Sigmoid colon (tissue), 6 donors: ENCODE measurements at regions not wholly inside any gene's neighbourhood (a gene's known extent, or its start where the extent isn't known, plus 50 kb on each side); places are given as distances from the start of the nearest gene placed in this dataset.
"Not testable (repeated sequence)": the region's sequence is repeated elsewhere in the genome, so short reads cannot be mapped to it uniquely, and the experiment has no call there.

Source experiments
- DNase-seq: peaks from one replicate; pipeline ENCODE4 v3.0.0-alpha.2; 2019
- H3K27ac ChIP-seq, 4 donors: fragments of 200-600 bp; sonication (generic); one replicate each; pipeline ENCODE4 v1.5.1; 2016 to 2019; ENCODE audit warnings: mild to moderate bottlenecking in 1 of 4
- H3K27me3 ChIP-seq, 3 donors: fragments of 200-600 bp; sonication (generic); one replicate each; pipeline ENCODE4 v1.5.1; 2019; ENCODE audit warnings: mild to moderate bottlenecking in 1 of 3
- H3K36me3 ChIP-seq, 4 donors: fragments of 200-600 bp; sonication (generic); one replicate each; pipeline ENCODE4 v1.5.1; 2016 to 2019
- H3K4me1 ChIP-seq, 4 donors: fragments of 200-600 bp; sonication (generic); one replicate each; pipeline ENCODE4 v1.5.1; 2017 to 2019
- H3K4me3 ChIP-seq, 4 donors: fragments of 200-600 bp; sonication (generic); one replicate each; pipeline ENCODE4 v1.5.1; 2017 to 2019; ENCODE audit warnings: mild to moderate bottlenecking in 2 of 4, moderate library complexity in 1 of 4
- H3K9me3 ChIP-seq, 4 donors: fragments of 200-600 bp in 3 of 4; sonication (generic) in 3 of 4; one replicate each; pipeline versions ENCODE4 v1.5.1 to v1.6.1; 2013 to 2019
- EP300 ChIP-seq, 4 donors: sonication (generic); formaldehyde crosslinking; IDR thresholded peaks; one replicate each; pipeline ENCODE4 v1.6.1; 2017; ENCODE audit warnings: antibody characterized with exemption in 4 of 4
- POLR2A ChIP-seq, 2 donors: fragments of 450-650 bp; IDR thresholded peaks; one replicate each; pipeline ENCODE4 v1.6.1; 2016; ENCODE audit warnings: antibody characterized with exemption in 2 of 2, mild to moderate bottlenecking in 2 of 2, moderate library complexity in 2 of 2
- POLR2AphosphoS5 ChIP-seq, 4 donors: sonication (generic); formaldehyde crosslinking; IDR thresholded peaks; one replicate each; pipeline ENCODE4 v1.6.1; 2017; ENCODE audit warnings: antibody characterized with exemption in 4 of 4
- WGBS, 2 donors: extraction: QIAGEN DNeasy Blood & Tissue Kit; methylation state at CpG; one replicate each; pipeline ENCODE4 v1.1.7; 2013; 5-methylcytosine and 5-hydroxymethylcytosine counted together
- intact Hi-C: fragments of 100-400 bp; cut with DNase I; formaldehyde crosslinking; loops from one replicate; pipeline ENCODE4 v1.15.1; 2023
- TF ChIP-seq, protein P1 (sequence below), 4 experiments: fragments of 450-650 bp in 3 of 4; fragments of 200-600 bp in 1 of 4; IDR thresholded peaks; one replicate each; pipeline ENCODE4 v1.5.1; 2016 to 2019; ENCODE audit warnings: antibody characterized with exemption in 4 of 4, mild to moderate bottlenecking in 3 of 4, moderate library complexity in 2 of 4
- donor health status: healthy with polysubstance abuse.
- donor health status: healthy.

- TF ChIP-seq EP300 (IDR thresholded peaks at IDR 0.05) (no peak), POLR2A (IDR thresholded peaks at IDR 0.05) (no peak), POLR2AphosphoS5 (IDR thresholded peaks at IDR 0.05) (no peak)
- TF ChIP-seq, protein P1, sequence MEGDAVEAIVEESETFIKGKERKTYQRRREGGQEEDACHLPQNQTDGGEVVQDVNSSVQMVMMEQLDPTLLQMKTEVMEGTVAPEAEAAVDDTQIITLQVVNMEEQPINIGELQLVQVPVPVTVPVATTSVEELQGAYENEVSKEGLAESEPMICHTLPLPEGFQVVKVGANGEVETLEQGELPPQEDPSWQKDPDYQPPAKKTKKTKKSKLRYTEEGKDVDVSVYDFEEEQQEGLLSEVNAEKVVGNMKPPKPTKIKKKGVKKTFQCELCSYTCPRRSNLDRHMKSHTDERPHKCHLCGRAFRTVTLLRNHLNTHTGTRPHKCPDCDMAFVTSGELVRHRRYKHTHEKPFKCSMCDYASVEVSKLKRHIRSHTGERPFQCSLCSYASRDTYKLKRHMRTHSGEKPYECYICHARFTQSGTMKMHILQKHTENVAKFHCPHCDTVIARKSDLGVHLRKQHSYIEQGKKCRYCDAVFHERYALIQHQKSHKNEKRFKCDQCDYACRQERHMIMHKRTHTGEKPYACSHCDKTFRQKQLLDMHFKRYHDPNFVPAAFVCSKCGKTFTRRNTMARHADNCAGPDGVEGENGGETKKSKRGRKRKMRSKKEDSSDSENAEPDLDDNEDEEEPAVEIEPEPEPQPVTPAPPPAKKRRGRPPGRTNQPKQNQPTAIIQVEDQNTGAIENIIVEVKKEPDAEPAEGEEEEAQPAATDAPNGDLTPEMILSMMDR (IDR thresholded peaks at IDR 0.05) = no peak
- H3K4me3 ChIP-seq = no peak overlapping the region
- no peaks in the 10 kb centered on the region for H3K36me3 ChIP-seq
- H3K27me3 ChIP-seq = no peaks in the 10 kb centered on the region
- peaks cover 0 to 13% (median 12%) of the 10 kb centered on the region in 4 donors for H3K4me1 ChIP-seq
- H3K9me3 ChIP-seq = no peaks in the 10 kb centered on the region
- intact Hi-C loops = no loop called here
- 81 to 87% methylated on average over 13 of the region's 13 CpGs for WGBS, 2 donors
- no peak for DNase-seq
- no peak overlapping the region for H3K27ac ChIP-seq
Observed at GRCh38 chr11:119572481-119573424, 149.8 kb upstream of the THY1 start.

DNA sequence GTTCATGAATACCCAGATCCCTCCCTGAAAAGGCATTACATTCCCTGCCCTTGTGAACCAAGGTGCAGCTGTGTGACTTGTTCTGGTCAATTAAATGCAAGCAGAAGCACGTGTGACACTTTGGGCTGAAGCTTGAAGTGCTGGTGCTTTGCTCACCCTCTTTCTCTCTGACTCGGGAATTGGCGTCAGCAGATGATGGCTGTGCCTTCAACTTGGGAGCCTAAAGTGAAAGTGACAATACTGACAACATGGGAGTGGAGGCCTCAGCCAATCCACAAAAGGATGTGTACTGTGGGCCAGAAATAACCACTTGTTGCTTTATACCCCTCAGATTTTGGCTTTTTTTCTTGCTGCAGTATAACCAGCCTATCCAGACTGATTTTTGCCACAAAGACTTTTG is 148.3 kb upstream of the THY1 start:
- no peak overlapping the region for H3K4me3 ChIP-seq
- no peak overlapping the region for H3K27ac ChIP-seq
- no peak for DNase-seq
- H3K9me3 ChIP-seq = no peaks in the 10 kb centered on the region
- TF ChIP-seq POLR2A (IDR thresholded peaks at IDR 0.05) (no peak), POLR2AphosphoS5 (IDR thresholded peaks at IDR 0.05) (no peak), EP300 (IDR thresholded peaks at IDR 0.05) (no peak)
- TF ChIP-seq, protein P1 (IDR thresholded peaks at IDR 0.05) = no peak
- no peaks in the 10 kb centered on the region for H3K27me3 ChIP-seq
- intact Hi-C loops = no loop called here
- 33 to 54% methylated on average over 3 of the region's 3 CpGs for WGBS, 2 donors
- H3K4me1 ChIP-seq = peaks cover 0 to 15% (median 14%) of the 10 kb centered on the region in 4 donors
- H3K36me3 ChIP-seq = no peaks in the 10 kb centered on the region

GRCh38 chr11:119567688-119568582 is 145.0 kb upstream of the THY1 start:
- TF ChIP-seq EP300 (IDR thresholded peaks at IDR 0.05) (peak in 1 of 4 donors; percentile 38), POLR2A (IDR thresholded peaks at IDR 0.05) (no peak), POLR2AphosphoS5 (IDR thresholded peaks at IDR 0.05) (peak in 3 of 4 donors; percentile 79 to 87 (median 83))
- TF ChIP-seq, protein P1 (IDR thresholded peaks at IDR 0.05) = no peak
- H3K27ac ChIP-seq = peak overlapping the region in 2 of 4 donors; percentile 52 to 56
- no peaks in the 10 kb centered on the region for H3K27me3 ChIP-seq
- H3K4me3 ChIP-seq = no peak overlapping the region
- intact Hi-C loops = no loop called here
- peak; percentile 70 for DNase-seq
- no peaks in the 10 kb centered on the region for H3K36me3 ChIP-seq
- H3K9me3 ChIP-seq = no peaks in the 10 kb centered on the region
- peaks cover 0 to 15% (median 14%) of the 10 kb centered on the region in 4 donors for H3K4me1 ChIP-seq
- 61 to 63% methylated on average over 9 of the region's 9 CpGs for WGBS, 2 donors

DNA sequence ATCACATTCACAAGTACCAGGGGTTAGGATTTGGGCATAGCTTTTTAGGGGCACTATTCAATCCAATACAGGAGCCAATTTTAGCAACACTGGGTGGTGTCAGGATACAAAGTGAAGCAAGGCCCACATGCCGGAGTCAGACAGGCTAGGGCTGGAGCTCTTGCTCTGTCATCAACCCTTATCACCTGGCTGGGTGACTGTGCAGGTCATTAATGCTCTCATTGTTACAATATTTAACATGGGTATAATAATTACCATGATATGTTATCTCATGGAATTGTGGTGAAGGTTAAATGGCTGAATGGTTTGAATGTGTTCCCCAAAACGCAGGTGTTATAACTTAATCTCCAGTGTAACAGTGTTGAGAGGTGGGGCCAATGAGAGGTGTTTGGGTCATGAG is 143.3 kb upstream of the THY1 start:
- intact Hi-C loops = no loop called here
- Histone ChIP-seq H3K36me3 (no peaks in the 10 kb centered on the region), H3K4me3 (no peak overlapping the region), H3K27ac (no peak overlapping the region), H3K4me1 (peaks cover 0 to 15% (median 14%) of the 10 kb centered on the region in 4 donors), H3K27me3 (no peaks in the 10 kb centered on the region), H3K9me3 (no peaks in the 10 kb centered on the region)
- 43 to 83% methylated on average over 2 of the region's 2 CpGs for WGBS, 2 donors
- DNase-seq = no peak
- TF ChIP-seq EP300 (IDR thresholded peaks at IDR 0.05) (no peak), POLR2AphosphoS5 (IDR thresholded peaks at IDR 0.05) (no peak), POLR2A (IDR thresholded peaks at IDR 0.05) (no peak)
- TF ChIP-seq, protein P1 (IDR thresholded peaks at IDR 0.05) = no peak

DNA sequence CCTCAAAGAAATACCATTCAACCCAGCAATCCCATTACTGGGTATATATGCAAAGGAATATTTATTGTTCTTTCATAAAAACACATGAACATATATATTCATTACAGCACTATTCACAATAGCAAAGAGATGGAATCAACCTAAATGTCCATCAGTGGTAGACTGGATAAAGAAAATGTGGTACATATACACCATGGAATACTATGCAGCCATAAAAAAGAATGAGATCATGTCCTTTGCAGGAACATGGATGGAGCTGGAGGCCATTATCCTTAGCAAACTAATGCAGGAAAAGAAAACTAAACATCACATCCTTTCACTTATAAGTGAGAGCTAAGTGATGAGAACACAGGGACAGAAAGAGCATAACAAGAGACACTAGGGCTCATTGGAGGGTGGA is 142.7 kb upstream of the THY1 start:
- DNase-seq, intact Hi-C loops, H3K36me3 ChIP-seq, H3K27ac ChIP-seq, H3K4me3 ChIP-seq, H3K9me3 ChIP-seq, H3K27me3 ChIP-seq: not testable (repeated sequence)
- peaks cover 0 to 15% (median 14%) of the 10 kb centered on the region in 4 donors for H3K4me1 ChIP-seq
